VCaP (cell line): ENCODE measurements at regions not wholly inside any gene's neighbourhood (a gene's known extent, or its start where the extent isn't known, plus 50 kb on each side); places are given as distances from the start of the nearest gene placed in this dataset.

ENCODE experiments used
- H3K27ac ChIP-seq: fragments of 450-650 bp; 2 replicates; pipeline ENCODE4 v1.5.1; 2017
- CTCF ChIP-seq: fragments of 450-650 bp; conservative IDR thresholded peaks from 2 replicates; pipeline ENCODE4 v1.5.1; 2017; ENCODE audit warnings: mild to moderate bottlenecking, moderate library complexity

- H3K27ac ChIP-seq, result no peak overlapping the region
- no peak for TF ChIP-seq CTCF
These were observed 175.5 kb upstream of the ZMIZ1 start for GRCh38 chr10:78893217-78893616.

GRCh38 chr10:78894089-78894840 is 174.5 kb upstream of the ZMIZ1 start:
- no peak for TF ChIP-seq CTCF
- H3K27ac ChIP-seq, result peak overlapping the region; percentile 13; the same call in 1 of the 2 replicates

GRCh38 chr10:78894841-78895195 is 173.9 kb upstream of the ZMIZ1 start:
- no peak for TF ChIP-seq CTCF
- H3K27ac ChIP-seq, result peak overlapping the region; percentile 13; the same call in 1 of the 2 replicates

- no peak for TF ChIP-seq CTCF
- H3K27ac ChIP-seq, result peak overlapping the region; percentile 13; the same call in 1 of the 2 replicates
These were observed 173.3 kb upstream of the ZMIZ1 start for GRCh38 chr10:78895469-78895868.

GRCh38 chr10:78896159-78896928 is 172.4 kb upstream of the ZMIZ1 start:
- H3K27ac ChIP-seq, result no peak overlapping the region
- TF ChIP-seq CTCF, result no peak

- TF ChIP-seq CTCF, result no peak
- no peak overlapping the region for H3K27ac ChIP-seq
These were observed 170.2 kb upstream of the ZMIZ1 start for GRCh38 chr10:78898341-78899097.

GRCh38 chr10:78899098-78899754 is 169.5 kb upstream of the ZMIZ1 start:
- no peak for TF ChIP-seq CTCF
- H3K27ac ChIP-seq, result no peak overlapping the region
